ENCODE measurements at regions not wholly inside any gene's neighbourhood (a gene's known extent, or its start where the extent isn't known, plus 50 kb on each side); places are given as distances from the start of the nearest gene placed in this dataset.

DNA sequence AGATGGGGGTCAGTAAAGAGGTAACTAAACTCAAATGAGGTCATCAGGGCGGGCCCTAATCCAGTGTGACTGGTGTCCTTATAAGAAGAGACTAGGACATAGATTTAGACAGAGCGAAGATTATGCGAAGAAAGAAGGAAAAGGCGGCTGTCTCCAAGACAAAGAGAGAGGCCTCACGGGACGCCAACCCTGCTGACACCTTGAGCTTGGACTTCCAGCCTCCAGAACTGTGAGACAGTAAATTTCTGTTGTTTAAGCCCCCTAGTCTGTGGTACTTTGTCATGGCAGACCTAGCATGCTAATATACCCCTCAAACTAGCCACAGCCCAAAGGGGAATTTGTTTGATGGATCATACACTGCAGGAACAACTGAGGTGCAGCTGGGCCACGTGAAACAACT lies 183.0 kb downstream of the ABHD5 start:
- H3K4me1 ChIP-seq, result no peaks in the 10 kb centered on the region
- intact Hi-C loops (cut with DNase I), result no loop called here

DNA sequence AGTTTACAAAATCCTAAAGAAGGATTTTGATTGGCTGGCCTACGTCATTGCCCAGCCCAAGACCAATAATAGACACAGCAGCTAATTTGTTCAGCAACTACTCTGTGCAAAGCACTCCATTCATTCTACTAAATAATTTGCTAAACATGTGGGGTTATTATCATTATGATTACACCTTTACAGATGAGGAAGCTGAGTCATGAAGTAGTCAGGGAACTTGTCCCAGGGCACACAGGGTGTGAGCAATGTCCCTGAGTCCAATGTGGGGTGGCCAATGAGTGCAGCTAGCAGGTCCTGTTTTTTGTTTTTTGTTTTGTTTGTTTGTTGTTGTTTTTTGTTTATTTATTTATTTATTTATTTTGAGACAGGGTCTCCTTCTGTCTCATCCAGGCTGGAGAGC lies 183.6 kb downstream of the ABHD5 start:
- no peak overlapping the region for H3K4me3 ChIP-seq
- TF ChIP-seq POLR2AphosphoS5 (IDR thresholded peaks at IDR 0.05; ENCODE audit: insufficient read depth in 1 of 2, low read depth in 1 of 2) (no peak), POLR2A (IDR thresholded peaks at IDR 0.05) (no peak)
- TF ChIP-seq, protein P1, sequence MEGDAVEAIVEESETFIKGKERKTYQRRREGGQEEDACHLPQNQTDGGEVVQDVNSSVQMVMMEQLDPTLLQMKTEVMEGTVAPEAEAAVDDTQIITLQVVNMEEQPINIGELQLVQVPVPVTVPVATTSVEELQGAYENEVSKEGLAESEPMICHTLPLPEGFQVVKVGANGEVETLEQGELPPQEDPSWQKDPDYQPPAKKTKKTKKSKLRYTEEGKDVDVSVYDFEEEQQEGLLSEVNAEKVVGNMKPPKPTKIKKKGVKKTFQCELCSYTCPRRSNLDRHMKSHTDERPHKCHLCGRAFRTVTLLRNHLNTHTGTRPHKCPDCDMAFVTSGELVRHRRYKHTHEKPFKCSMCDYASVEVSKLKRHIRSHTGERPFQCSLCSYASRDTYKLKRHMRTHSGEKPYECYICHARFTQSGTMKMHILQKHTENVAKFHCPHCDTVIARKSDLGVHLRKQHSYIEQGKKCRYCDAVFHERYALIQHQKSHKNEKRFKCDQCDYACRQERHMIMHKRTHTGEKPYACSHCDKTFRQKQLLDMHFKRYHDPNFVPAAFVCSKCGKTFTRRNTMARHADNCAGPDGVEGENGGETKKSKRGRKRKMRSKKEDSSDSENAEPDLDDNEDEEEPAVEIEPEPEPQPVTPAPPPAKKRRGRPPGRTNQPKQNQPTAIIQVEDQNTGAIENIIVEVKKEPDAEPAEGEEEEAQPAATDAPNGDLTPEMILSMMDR (IDR thresholded peaks at IDR 0.05), result no peak
- no peaks in the 10 kb centered on the region for H3K36me3 ChIP-seq
- H3K4me1 ChIP-seq, result no peaks in the 10 kb centered on the region
- no peak overlapping the region for H3K27ac ChIP-seq
- DNase-seq (ENCODE audit: extremely low spot score in 2 of 2), result peak in 1 of 2 donors; percentile 34
- no peaks in the 10 kb centered on the region for H3K9me3 ChIP-seq
- no peaks in the 10 kb centered on the region for H3K27me3 ChIP-seq
- intact Hi-C loops (cut with DNase I), result no loop called here

More for the DNA sequence above, 183.0 kb downstream of the ABHD5 start:
- no peaks in the 10 kb centered on the region for H3K36me3 ChIP-seq
- TF ChIP-seq POLR2A (IDR thresholded peaks at IDR 0.05) (no peak), POLR2AphosphoS5 (IDR thresholded peaks at IDR 0.05; ENCODE audit: insufficient read depth in 1 of 2, low read depth in 1 of 2) (no peak)
- TF ChIP-seq, protein P1 (IDR thresholded peaks at IDR 0.05), result no peak
- H3K9me3 ChIP-seq, result no peaks in the 10 kb centered on the region
- DNase-seq (ENCODE audit: extremely low spot score in 2 of 2), result peak; percentile 49 to 54
- no peaks in the 10 kb centered on the region for H3K27me3 ChIP-seq
- H3K27ac ChIP-seq, result no peak overlapping the region
- H3K4me3 ChIP-seq, result no peak overlapping the region

DNA sequence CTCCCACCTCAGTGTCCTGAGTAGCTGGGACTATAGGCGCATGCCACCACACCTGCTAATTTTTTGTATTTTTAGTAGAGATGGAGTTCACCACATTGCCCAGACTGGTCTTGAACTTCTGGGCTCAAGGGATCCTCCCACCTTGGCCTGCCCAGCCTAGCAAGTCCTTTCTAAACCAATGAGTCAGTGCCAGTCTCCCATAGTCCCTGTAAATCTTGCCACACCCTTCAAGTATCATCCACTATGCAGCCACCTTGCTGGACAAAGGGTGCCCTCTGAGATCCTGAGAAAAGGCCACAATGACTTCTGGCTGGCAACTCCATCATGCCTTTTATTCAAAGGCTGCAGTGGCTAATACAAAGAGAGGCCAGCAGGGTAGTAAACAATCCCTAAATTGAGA lies 184.0 kb downstream of the ABHD5 start:
- intact Hi-C loops (cut with DNase I), result no loop called here
- no peak overlapping the region for H3K27ac ChIP-seq
- no peaks in the 10 kb centered on the region for H3K9me3 ChIP-seq
- no peaks in the 10 kb centered on the region for H3K27me3 ChIP-seq
- peak; percentile 22 to 49 for DNase-seq (ENCODE audit: extremely low spot score in 2 of 2)
- no peaks in the 10 kb centered on the region for H3K36me3 ChIP-seq
- TF ChIP-seq, protein P1 (IDR thresholded peaks at IDR 0.05), result no peak
- TF ChIP-seq POLR2AphosphoS5 (IDR thresholded peaks at IDR 0.05; ENCODE audit: insufficient read depth in 1 of 2, low read depth in 1 of 2) (no peak), POLR2A (IDR thresholded peaks at IDR 0.05) (no peak)
- no peaks in the 10 kb centered on the region for H3K4me1 ChIP-seq
- H3K4me3 ChIP-seq, result no peak overlapping the region

DNA sequence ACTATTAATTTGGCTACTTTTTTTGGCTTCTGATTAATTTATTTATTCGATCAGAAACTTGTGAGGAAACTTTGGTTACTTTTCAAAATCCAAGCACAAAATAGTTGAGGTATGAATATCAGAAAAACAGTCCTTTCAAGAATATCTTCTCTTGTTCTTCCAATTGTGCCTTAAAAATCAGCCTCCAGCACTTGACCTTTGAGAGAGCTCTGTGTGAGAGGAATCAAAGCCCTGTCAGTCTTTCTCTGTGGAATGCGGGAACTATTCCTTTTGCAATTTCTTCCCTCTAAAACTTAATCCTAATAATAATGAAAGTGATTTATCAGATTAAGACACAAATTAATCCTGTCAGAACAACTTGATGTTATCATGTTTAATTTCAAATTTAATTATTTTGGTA lies 185.9 kb downstream of the ABHD5 start:
- Histone ChIP-seq H3K4me3 (no peak overlapping the region), H3K27ac (no peak overlapping the region), H3K4me1 (no peaks in the 10 kb centered on the region), H3K27me3 (no peaks in the 10 kb centered on the region), H3K36me3 (no peaks in the 10 kb centered on the region), H3K9me3 (no peaks in the 10 kb centered on the region)
- TF ChIP-seq POLR2A (IDR thresholded peaks at IDR 0.05), result no peak
- intact Hi-C loops (cut with DNase I), result no loop called here
- no peak for DNase-seq (ENCODE audit: extremely low spot score in 2 of 2)

DNA sequence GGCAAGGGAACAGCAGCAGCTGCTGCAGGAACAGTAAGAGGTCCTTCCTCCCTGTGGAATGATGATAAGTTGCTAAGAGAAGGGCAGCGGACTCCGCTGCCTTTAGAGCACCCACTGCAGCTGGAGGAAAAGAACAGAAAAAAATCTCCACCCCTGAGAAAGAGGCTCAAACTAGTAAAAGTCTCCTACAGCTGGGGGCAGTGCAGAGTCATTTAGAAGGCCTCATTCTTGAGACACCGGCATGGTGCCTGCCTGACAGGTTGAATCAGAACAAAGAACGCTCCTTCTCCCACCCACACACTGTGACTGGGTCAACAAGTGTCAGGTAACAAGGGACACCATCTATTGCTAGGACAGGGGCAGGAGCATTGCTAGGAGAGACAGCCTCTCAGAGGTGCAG lies 188.4 kb downstream of the ABHD5 start:
- Histone ChIP-seq H3K27me3 (no peaks in the 10 kb centered on the region), H3K36me3 (no peaks in the 10 kb centered on the region), H3K4me1 (no peaks in the 10 kb centered on the region), H3K9me3 (no peaks in the 10 kb centered on the region), H3K27ac (no peak overlapping the region), H3K4me3 (no peak overlapping the region)
- peak in 1 of 2 donors; percentile 74 for DNase-seq (ENCODE audit: extremely low spot score in 2 of 2)
- intact Hi-C loops (cut with DNase I), result no loop called here
- TF ChIP-seq POLR2A (IDR thresholded peaks at IDR 0.05) (no peak), POLR2AphosphoS5 (IDR thresholded peaks at IDR 0.05; ENCODE audit: insufficient read depth in 1 of 2, low read depth in 1 of 2) (no peak)
- TF ChIP-seq, protein P1 (IDR thresholded peaks at IDR 0.05), result no peak

Measured in vagina (tissue), 2 donors.